ENCODE measurements at regions not wholly inside any gene's neighbourhood (a gene's known extent, or its start where the extent isn't known, plus 50 kb on each side); places are given as distances from the start of the nearest gene placed in this dataset.
A peak's percentile ranks its signal among the peaks of the same experiment; 100 is the strongest.

GRCh38 chr6:169852504-169853195 is 101.2 kb downstream of the ERMARD start:
- Histone ChIP-seq H3K9me3 (ENCODE audit: control insufficient read depth, low read length) (peaks cover under 1% of the 10 kb centered on the region), H3K36me3 (ENCODE audit: control insufficient read depth, insufficient read depth, low read length) (no peaks in the 10 kb centered on the region), H3K27ac (ENCODE audit: low read depth, low read length, severe bottlenecking) (peak overlapping the region; percentile 72), H3K4me3 (ENCODE audit: extremely low read depth, insufficient read depth, low read length, poor library complexity, severe bottlenecking) (no peak overlapping the region), H3K4me1 (ENCODE audit: control insufficient read depth, insufficient read depth, low read length, poor library complexity, severe bottlenecking) (peaks cover 9% of the 10 kb centered on the region)
- WGBS, 2 experiments (ENCODE audit: insufficient coverage in 2 of 2): 84 to 85% methylated on average over 4 of the region's 5 CpGs

GRCh38 chr6:169851641-169852503 is 100.5 kb downstream of the ERMARD start:
- 70 to 81% methylated on average over 12 to 20 of the region's 22 CpGs for WGBS, 2 experiments (ENCODE audit: insufficient coverage in 2 of 2)
- Histone ChIP-seq H3K9me3 (ENCODE audit: control insufficient read depth, low read length) (no peaks in the 10 kb centered on the region), H3K27ac (ENCODE audit: low read depth, low read length, severe bottlenecking) (peak overlapping the region; percentile 72), H3K4me1 (ENCODE audit: control insufficient read depth, insufficient read depth, low read length, poor library complexity, severe bottlenecking) (peaks cover 9% of the 10 kb centered on the region), H3K36me3 (ENCODE audit: control insufficient read depth, insufficient read depth, low read length) (no peaks in the 10 kb centered on the region), H3K4me3 (ENCODE audit: extremely low read depth, insufficient read depth, low read length, poor library complexity, severe bottlenecking) (no peak overlapping the region)

- Histone ChIP-seq H3K4me1 (ENCODE audit: control insufficient read depth, insufficient read depth, low read length, poor library complexity, severe bottlenecking) (peaks cover 9% of the 10 kb centered on the region), H3K27ac (ENCODE audit: low read depth, low read length, severe bottlenecking) (no peak overlapping the region), H3K4me3 (ENCODE audit: extremely low read depth, insufficient read depth, low read length, poor library complexity, severe bottlenecking) (no peak overlapping the region), H3K9me3 (ENCODE audit: control insufficient read depth, low read length) (no peaks in the 10 kb centered on the region), H3K36me3 (ENCODE audit: control insufficient read depth, insufficient read depth, low read length) (no peaks in the 10 kb centered on the region)
- WGBS, 2 experiments (ENCODE audit: insufficient coverage in 2 of 2): 94 to 96% methylated on average over 13 of the region's 13 CpGs
Observed at GRCh38 chr6:169850746-169851145, 99.3 kb downstream of the ERMARD start.

GRCh38 chr6:169850154-169850553 is 98.7 kb downstream of the ERMARD start:
- no peaks in the 10 kb centered on the region for H3K9me3 ChIP-seq (ENCODE audit: control insufficient read depth, low read length)
- 92 to 95% methylated on average over 10 of the region's 10 CpGs for WGBS, 2 experiments (ENCODE audit: insufficient coverage in 2 of 2)
- no peaks in the 10 kb centered on the region for H3K36me3 ChIP-seq (ENCODE audit: control insufficient read depth, insufficient read depth, low read length)
- H3K4me1 ChIP-seq (ENCODE audit: control insufficient read depth, insufficient read depth, low read length, poor library complexity, severe bottlenecking): peaks cover 9% of the 10 kb centered on the region
- no peak overlapping the region for H3K27ac ChIP-seq (ENCODE audit: low read depth, low read length, severe bottlenecking)
- H3K4me3 ChIP-seq (ENCODE audit: extremely low read depth, insufficient read depth, low read length, poor library complexity, severe bottlenecking): no peak overlapping the region

- H3K27ac ChIP-seq (ENCODE audit: low read depth, low read length, severe bottlenecking): no peak overlapping the region
- WGBS, 2 experiments (ENCODE audit: insufficient coverage in 2 of 2): 91 to 96% methylated on average over 14 of the region's 14 CpGs
Observed at GRCh38 chr6:169849396-169849795, 98.0 kb downstream of the ERMARD start.

GRCh38 chr6:169848946-169849345 is 97.5 kb downstream of the ERMARD start:
- Histone ChIP-seq H3K4me1 (ENCODE audit: control insufficient read depth, insufficient read depth, low read length, poor library complexity, severe bottlenecking) (peaks cover 9% of the 10 kb centered on the region), H3K4me3 (ENCODE audit: extremely low read depth, insufficient read depth, low read length, poor library complexity, severe bottlenecking) (no peak overlapping the region), H3K36me3 (ENCODE audit: control insufficient read depth, insufficient read depth, low read length) (no peaks in the 10 kb centered on the region), H3K27ac (ENCODE audit: low read depth, low read length, severe bottlenecking) (no peak overlapping the region), H3K9me3 (ENCODE audit: control insufficient read depth, low read length) (no peaks in the 10 kb centered on the region)
- WGBS, 2 experiments (ENCODE audit: insufficient coverage in 2 of 2): 91 to 98% methylated on average over 11 to 13 of the region's 13 CpGs

More at GRCh38 chr6:169849396-169849795, 98.0 kb downstream of the ERMARD start:
- Histone ChIP-seq H3K4me1 (ENCODE audit: control insufficient read depth, insufficient read depth, low read length, poor library complexity, severe bottlenecking) (peaks cover 9% of the 10 kb centered on the region), H3K9me3 (ENCODE audit: control insufficient read depth, low read length) (no peaks in the 10 kb centered on the region), H3K36me3 (ENCODE audit: control insufficient read depth, insufficient read depth, low read length) (no peaks in the 10 kb centered on the region), H3K4me3 (ENCODE audit: extremely low read depth, insufficient read depth, low read length, poor library complexity, severe bottlenecking) (no peak overlapping the region)

- no peaks in the 10 kb centered on the region for H3K36me3 ChIP-seq (ENCODE audit: control insufficient read depth, insufficient read depth, low read length)
- no peaks in the 10 kb centered on the region for H3K9me3 ChIP-seq (ENCODE audit: control insufficient read depth, low read length)
- WGBS, 2 experiments (ENCODE audit: insufficient coverage in 2 of 2): 94 to 96% methylated on average over 6 to 8 of the region's 8 CpGs
- no peak overlapping the region for H3K4me3 ChIP-seq (ENCODE audit: extremely low read depth, insufficient read depth, low read length, poor library complexity, severe bottlenecking)
- H3K27ac ChIP-seq (ENCODE audit: low read depth, low read length, severe bottlenecking): no peak overlapping the region
- peaks cover 9% of the 10 kb centered on the region for H3K4me1 ChIP-seq (ENCODE audit: control insufficient read depth, insufficient read depth, low read length, poor library complexity, severe bottlenecking)
Observed at GRCh38 chr6:169847901-169848311, 96.5 kb downstream of the ERMARD start.

GRCh38 chr6:169847141-169847674 is 95.8 kb downstream of the ERMARD start:
- Histone ChIP-seq H3K9me3 (ENCODE audit: control insufficient read depth, low read length) (no peaks in the 10 kb centered on the region), H3K4me1 (ENCODE audit: control insufficient read depth, insufficient read depth, low read length, poor library complexity, severe bottlenecking) (peaks cover 4% of the 10 kb centered on the region), H3K27ac (ENCODE audit: low read depth, low read length, severe bottlenecking) (no peak overlapping the region), H3K36me3 (ENCODE audit: control insufficient read depth, insufficient read depth, low read length) (no peaks in the 10 kb centered on the region), H3K4me3 (ENCODE audit: extremely low read depth, insufficient read depth, low read length, poor library complexity, severe bottlenecking) (no peak overlapping the region)
- WGBS, 2 experiments (ENCODE audit: insufficient coverage in 2 of 2): 81 to 91% methylated on average over 7 to 11 of the region's 12 CpGs

GRCh38 chr6:169846286-169847056 is 95.0 kb downstream of the ERMARD start:
- WGBS, 2 experiments (ENCODE audit: insufficient coverage in 2 of 2): 91 to 98% methylated on average over 13 to 14 of the region's 17 CpGs
- Histone ChIP-seq H3K36me3 (ENCODE audit: control insufficient read depth, insufficient read depth, low read length) (no peaks in the 10 kb centered on the region), H3K4me3 (ENCODE audit: extremely low read depth, insufficient read depth, low read length, poor library complexity, severe bottlenecking) (no peak overlapping the region)

More at GRCh38 chr6:169846286-169847056, 95.0 kb downstream of the ERMARD start:
- Histone ChIP-seq H3K27ac (ENCODE audit: low read depth, low read length, severe bottlenecking) (no peak overlapping the region), H3K9me3 (ENCODE audit: control insufficient read depth, low read length) (no peaks in the 10 kb centered on the region), H3K4me1 (ENCODE audit: control insufficient read depth, insufficient read depth, low read length, poor library complexity, severe bottlenecking) (no peaks in the 10 kb centered on the region)

Measured in mesodermal cell (in vitro differentiated cells).